ENCODE measurements at regions not wholly inside any gene's neighbourhood (a gene's known extent, or its start where the extent isn't known, plus 50 kb on each side); places are given as distances from the start of the nearest gene placed in this dataset.

GRCh38 chr2:78476619-78477229 is 548.8 kb upstream of the REG3G start:
- TF ChIP-seq CTCF (IDR thresholded peaks at IDR 0.05): no peak
- TF ChIP-seq ZFX (IDR thresholded peaks at IDR 0.05; ENCODE audit: borderline replicate concordance): no peak
